Pancreas (tissue), 10 donors: ENCODE measurements at regions not wholly inside any gene's neighbourhood (a gene's known extent, or its start where the extent isn't known, plus 50 kb on each side); places are given as distances from the start of the nearest gene placed in this dataset.

Source experiments
- ATAC-seq, 4 donors: fragments of 200-7000 bp; cut with Tn5 transposase; one replicate each; pipeline versions ENCODE4 v1.8.0 to v1.9.1; 2020; ENCODE audit warnings: mild to moderate bottlenecking in 4 of 4, moderate library complexity in 4 of 4
- DNase-seq, 6 donors: peaks; one replicate each; pipeline ENCODE4 v3.0.0-alpha.2; 2020
- FAIRE-seq: peaks from 2 replicates; lab custom pipeline; 2012; peaks lifted over from hg19 to GRCh38; lab: Jason Lieb, UNC
- H3K27ac ChIP-seq, 4 donors: fragments of 200-600 bp; sonication (generic); 1 replicate in 3 of 4; 2 replicates in 1 of 4; pipeline versions ENCODE4 v1.5.0 to v1.8.0; 2020
- H3K27me3 ChIP-seq, 4 donors: fragments of 200-600 bp; one replicate each; pipeline ENCODE4 v1.8.0; 2021
- H3K36me3 ChIP-seq, 3 donors: fragments of 200-600 bp; sonication (generic) in 1 of 3; one replicate each; pipeline versions ENCODE4 v1.5.0 to v1.8.0; 2020 to 2021
- H3K4me1 ChIP-seq, 3 donors: fragments of 200-600 bp; one replicate each; pipeline ENCODE4 v1.8.0; 2021
- H3K4me3 ChIP-seq, 4 donors: fragments of 200-600 bp; sonication (generic) in 2 of 4; one replicate each; pipeline versions ENCODE4 v1.5.0 to v1.8.0; 2020 to 2021
- H3K9me3 ChIP-seq, 4 donors: fragments of 200-600 bp; one replicate each; pipeline ENCODE4 v1.8.0; 2021
- WGBS, 2 donors: extraction: QIAGEN DNeasy Blood & Tissue Kit; methylation state at CpG; one replicate each; pipeline ENCODE4 v1.1.7; 2013; 5-methylcytosine and 5-hydroxymethylcytosine counted together
- intact Hi-C, 3 donors: fragments of 100-400 bp; cut with DNase I; formaldehyde crosslinking; loops; one replicate each; pipeline versions ENCODE4 v1.11.1 to v1.14.2; 2022
- TF ChIP-seq, protein P1 (sequence below), 4 donors: fragments of 200-600 bp; sonication (generic) in 3 of 4; IDR thresholded peaks; one replicate each; pipeline versions ENCODE4 v1.5.0 to v1.8.0; 2021; ENCODE audit warnings: antibody characterized with exemption in 4 of 4
- donor health status: healthy with polysubstance abuse.
- donor health status: DM: no; HTN: no; CAD: no; lungs with moderate emphysema.
- donor health status: DM: no; HTN: no; CAD: no.
- donor health status: control.
- donor health status: control.
- donor health status: Bipolar disorder and iron deficiency.
- donor health status: DM: yes; HTN: yes; CAD: no.
- donor health status: DM: no; HTN: no; CAD: no.
- donor health status: DM: no; HTN: no; CAD: no.
- donor health status: DM: yes; HTN: yes; CAD: no.

DNA sequence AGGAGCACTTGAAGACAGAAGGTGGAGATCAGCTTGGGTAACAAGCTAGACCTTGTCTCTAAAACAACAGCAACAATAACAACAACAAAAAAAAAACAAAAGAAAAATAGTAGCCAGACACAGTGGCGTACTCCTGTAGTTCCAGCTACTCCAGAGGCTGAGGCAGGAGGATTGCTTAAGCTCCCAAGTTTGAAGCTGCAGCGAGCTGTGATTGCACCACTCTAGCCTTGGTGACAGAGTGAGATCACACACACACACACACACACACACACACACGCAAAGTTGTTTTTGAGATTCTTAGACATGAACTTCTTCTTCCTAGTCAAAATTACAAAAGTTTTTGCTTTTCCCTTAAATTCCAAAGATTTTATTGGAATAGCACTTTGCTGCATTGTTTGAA is 93.0 kb upstream of the IGSF10 start:
- ATAC-seq (no peak), DNase-seq (no peak)
- intact Hi-C loops = no loop called here

DNA sequence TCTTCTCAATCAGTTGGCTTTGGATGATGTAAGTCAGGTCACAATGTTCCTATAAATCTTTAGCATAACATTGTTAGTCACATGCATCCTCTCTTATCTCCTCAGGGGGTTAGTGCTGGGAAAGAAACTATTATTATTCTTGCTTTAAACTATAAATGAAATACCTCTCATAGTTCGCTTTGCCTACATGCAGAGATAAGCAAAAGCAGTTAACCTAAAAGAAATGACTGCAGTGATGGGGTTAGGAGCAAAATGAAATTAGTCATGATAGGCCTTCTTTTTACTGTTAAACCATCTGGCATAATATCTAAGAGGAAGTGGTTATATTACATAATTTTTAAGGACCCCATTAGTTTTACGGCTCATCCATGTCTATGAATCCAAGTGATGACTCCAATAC is 91.7 kb upstream of the IGSF10 start:
- Histone ChIP-seq H3K4me1 (no peaks in the 10 kb centered on the region), H3K27ac (no peak overlapping the region), H3K4me3 (no peak overlapping the region), H3K9me3 (no peaks in the 10 kb centered on the region), H3K36me3 (no peaks in the 10 kb centered on the region), H3K27me3 (no peaks in the 10 kb centered on the region)
- intact Hi-C loops = no loop called here
- WGBS, 2 donors = 89% methylated on average over 2 of the region's 2 CpGs
- TF ChIP-seq, protein P1, sequence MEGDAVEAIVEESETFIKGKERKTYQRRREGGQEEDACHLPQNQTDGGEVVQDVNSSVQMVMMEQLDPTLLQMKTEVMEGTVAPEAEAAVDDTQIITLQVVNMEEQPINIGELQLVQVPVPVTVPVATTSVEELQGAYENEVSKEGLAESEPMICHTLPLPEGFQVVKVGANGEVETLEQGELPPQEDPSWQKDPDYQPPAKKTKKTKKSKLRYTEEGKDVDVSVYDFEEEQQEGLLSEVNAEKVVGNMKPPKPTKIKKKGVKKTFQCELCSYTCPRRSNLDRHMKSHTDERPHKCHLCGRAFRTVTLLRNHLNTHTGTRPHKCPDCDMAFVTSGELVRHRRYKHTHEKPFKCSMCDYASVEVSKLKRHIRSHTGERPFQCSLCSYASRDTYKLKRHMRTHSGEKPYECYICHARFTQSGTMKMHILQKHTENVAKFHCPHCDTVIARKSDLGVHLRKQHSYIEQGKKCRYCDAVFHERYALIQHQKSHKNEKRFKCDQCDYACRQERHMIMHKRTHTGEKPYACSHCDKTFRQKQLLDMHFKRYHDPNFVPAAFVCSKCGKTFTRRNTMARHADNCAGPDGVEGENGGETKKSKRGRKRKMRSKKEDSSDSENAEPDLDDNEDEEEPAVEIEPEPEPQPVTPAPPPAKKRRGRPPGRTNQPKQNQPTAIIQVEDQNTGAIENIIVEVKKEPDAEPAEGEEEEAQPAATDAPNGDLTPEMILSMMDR (IDR thresholded peaks at IDR 0.05) = no peak
- FAIRE-seq (no peak), DNase-seq (no peak), ATAC-seq (no peak)

More for the DNA sequence above, 93.0 kb upstream of the IGSF10 start:
- H3K36me3 ChIP-seq = no peaks in the 10 kb centered on the region
- no peak overlapping the region for H3K4me3 ChIP-seq
- no peak overlapping the region for H3K27ac ChIP-seq
- 79 to 88% methylated on average over 3 of the region's 3 CpGs for WGBS, 2 donors
- TF ChIP-seq, protein P1 (IDR thresholded peaks at IDR 0.05) = no peak
- H3K27me3 ChIP-seq = no peaks in the 10 kb centered on the region
- no peak for FAIRE-seq
- no peaks in the 10 kb centered on the region for H3K9me3 ChIP-seq
- no peaks in the 10 kb centered on the region for H3K4me1 ChIP-seq

DNA sequence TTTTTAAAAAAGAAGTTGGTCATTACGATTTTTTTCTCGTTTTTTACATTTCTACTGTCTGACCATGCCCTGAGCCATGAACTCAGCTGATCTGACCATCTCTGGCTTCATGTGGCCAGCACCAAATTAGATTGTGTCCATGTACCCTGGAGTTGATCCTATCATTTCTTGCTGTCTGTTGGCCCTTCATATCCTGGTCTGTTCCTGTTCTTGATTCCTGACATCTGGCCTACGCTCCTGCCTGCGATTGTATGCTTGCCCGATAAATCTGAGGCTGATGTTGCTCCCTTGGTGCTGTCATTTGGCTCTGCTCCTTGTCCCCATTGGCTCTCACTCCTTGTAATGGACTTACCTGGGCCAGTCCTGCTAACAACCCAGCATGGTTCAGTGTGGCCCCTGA is 89.8 kb upstream of the IGSF10 start:
- DNase-seq (no peak), ATAC-seq (no peak), FAIRE-seq (no peak)
- intact Hi-C loops = no loop called here
- H3K4me1 ChIP-seq = no peaks in the 10 kb centered on the region
- H3K4me3 ChIP-seq = no peak overlapping the region
- H3K36me3 ChIP-seq = no peaks in the 10 kb centered on the region
- no peaks in the 10 kb centered on the region for H3K9me3 ChIP-seq
- 82 to 89% methylated on average over 5 of the region's 5 CpGs for WGBS, 2 donors
- TF ChIP-seq, protein P1 (IDR thresholded peaks at IDR 0.05) = no peak
- H3K27me3 ChIP-seq = no peaks in the 10 kb centered on the region
- H3K27ac ChIP-seq = no peak overlapping the region

DNA sequence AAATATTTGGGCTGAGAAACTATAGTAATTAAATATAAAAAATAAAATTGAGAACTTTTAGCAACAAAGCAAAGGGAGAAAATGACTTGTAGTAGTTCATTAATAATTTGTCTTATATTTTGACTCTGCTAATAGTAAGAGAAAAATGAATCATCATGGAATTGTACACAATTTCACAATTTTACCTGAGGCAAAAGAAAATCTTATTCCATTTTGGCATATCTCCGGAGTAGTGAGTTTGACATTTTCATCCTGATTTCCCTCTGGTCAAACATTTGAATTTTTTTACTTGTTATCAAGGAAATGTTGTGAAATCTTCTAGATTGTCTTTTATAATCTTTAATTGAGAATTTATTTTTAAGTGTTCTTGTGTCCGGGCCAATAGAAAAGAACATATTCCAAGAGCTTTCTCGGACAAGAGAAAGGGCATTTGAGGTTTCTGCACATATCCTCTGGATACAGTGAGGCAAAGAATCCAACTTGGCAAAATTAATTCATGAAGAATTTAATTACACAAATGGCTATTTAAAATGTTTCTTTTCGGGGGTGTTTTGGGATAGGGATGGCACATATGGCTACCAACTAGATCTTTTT is 89.3 kb upstream of the IGSF10 start:
- ATAC-seq (no peak), DNase-seq (no peak), FAIRE-seq (no peak)
- 80 to 87% methylated on average over 4 of the region's 4 CpGs for WGBS, 2 donors
- Histone ChIP-seq H3K4me3 (no peak overlapping the region), H3K9me3 (no peaks in the 10 kb centered on the region), H3K27ac (no peak overlapping the region), H3K36me3 (no peaks in the 10 kb centered on the region), H3K27me3 (no peaks in the 10 kb centered on the region), H3K4me1 (no peaks in the 10 kb centered on the region)
- TF ChIP-seq, protein P1 (IDR thresholded peaks at IDR 0.05) = no peak
- intact Hi-C loops = no loop called here

DNA sequence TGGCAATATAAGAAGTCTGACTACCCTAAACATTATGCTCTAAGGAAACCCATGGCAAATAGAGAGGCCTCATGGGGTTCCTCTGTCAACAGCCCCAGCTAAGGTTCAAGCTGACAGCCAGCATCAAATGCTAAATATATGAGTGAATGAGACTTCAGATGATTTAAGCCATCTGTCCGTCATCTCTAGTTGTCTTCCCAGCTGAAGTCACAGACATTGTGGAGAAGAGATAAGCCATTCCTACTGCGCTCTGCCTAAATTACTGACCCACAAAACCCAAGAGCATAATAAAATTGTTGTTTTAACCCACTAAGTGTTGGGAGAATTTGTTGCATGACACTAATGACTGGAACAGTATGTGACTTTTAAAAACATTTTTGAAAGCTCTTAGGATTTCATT is 87.3 kb upstream of the IGSF10 start:
- no peak for DNase-seq
- 89% methylated on average over 2 of the region's 2 CpGs for WGBS, 2 donors
- TF ChIP-seq, protein P1 (IDR thresholded peaks at IDR 0.05) = no peak
- Histone ChIP-seq H3K4me3 (no peak overlapping the region), H3K4me1 (no peaks in the 10 kb centered on the region), H3K36me3 (no peaks in the 10 kb centered on the region), H3K27me3 (no peaks in the 10 kb centered on the region), H3K9me3 (no peaks in the 10 kb centered on the region), H3K27ac (no peak overlapping the region)
- intact Hi-C loops = no loop called here
- no peak for ATAC-seq
- no peak for FAIRE-seq
